ENCODE measurements at regions not wholly inside any gene's neighbourhood (a gene's known extent, or its start where the extent isn't known, plus 50 kb on each side); places are given as distances from the start of the nearest gene placed in this dataset.

DNA sequence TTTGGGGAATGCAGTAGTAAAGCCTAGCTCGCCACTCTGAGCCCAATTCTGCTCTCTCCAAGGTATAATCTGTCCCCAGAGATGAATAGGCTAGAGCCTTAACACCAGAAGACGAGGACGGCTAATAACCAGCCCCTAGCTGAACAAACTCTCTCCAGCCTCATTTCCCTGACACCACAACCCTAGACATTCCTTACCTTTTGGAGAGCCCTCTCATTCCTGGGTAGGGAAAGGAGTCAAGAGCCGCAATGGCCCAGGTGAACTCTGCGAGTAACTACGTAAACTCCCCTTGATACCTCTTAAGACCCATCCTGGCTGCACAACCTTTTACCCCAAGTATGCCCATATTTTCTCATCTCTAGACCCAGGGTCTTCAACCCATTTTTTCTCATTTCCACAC, 722.9 kb downstream of the BCL11A start:
- intact Hi-C loops (cut with DNase I; ENCODE audit: low total_unique reads) (no loop called here), in situ Hi-C loops (cut with MboI; ENCODE audit: low pct_ligation_motif_present in 1 of 4, low pct_unique_long_range_greater_than_20kb in 1 of 4, low sequenced_read_pairs in 3 of 4) (no loop called here)
- DNase-seq: no peak
- Histone ChIP-seq H3K36me3 (no peaks in the 10 kb centered on the region), H3K4me1 (peaks cover 0 to 7% (median 0%) of the 10 kb centered on the region in 4 donors), H3K27ac (no peak overlapping the region), H3K27me3 (no peaks in the 10 kb centered on the region), H3K4me3 (no peak overlapping the region), H3K9me3 (no peaks in the 10 kb centered on the region)
- TF ChIP-seq EP300 (IDR thresholded peaks at IDR 0.05; ENCODE audit: low read depth) (no peak), POLR2AphosphoS5 (IDR thresholded peaks at IDR 0.05) (no peak)
- TF ChIP-seq, protein P1, sequence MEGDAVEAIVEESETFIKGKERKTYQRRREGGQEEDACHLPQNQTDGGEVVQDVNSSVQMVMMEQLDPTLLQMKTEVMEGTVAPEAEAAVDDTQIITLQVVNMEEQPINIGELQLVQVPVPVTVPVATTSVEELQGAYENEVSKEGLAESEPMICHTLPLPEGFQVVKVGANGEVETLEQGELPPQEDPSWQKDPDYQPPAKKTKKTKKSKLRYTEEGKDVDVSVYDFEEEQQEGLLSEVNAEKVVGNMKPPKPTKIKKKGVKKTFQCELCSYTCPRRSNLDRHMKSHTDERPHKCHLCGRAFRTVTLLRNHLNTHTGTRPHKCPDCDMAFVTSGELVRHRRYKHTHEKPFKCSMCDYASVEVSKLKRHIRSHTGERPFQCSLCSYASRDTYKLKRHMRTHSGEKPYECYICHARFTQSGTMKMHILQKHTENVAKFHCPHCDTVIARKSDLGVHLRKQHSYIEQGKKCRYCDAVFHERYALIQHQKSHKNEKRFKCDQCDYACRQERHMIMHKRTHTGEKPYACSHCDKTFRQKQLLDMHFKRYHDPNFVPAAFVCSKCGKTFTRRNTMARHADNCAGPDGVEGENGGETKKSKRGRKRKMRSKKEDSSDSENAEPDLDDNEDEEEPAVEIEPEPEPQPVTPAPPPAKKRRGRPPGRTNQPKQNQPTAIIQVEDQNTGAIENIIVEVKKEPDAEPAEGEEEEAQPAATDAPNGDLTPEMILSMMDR (IDR thresholded peaks at IDR 0.05): no peak
- WGBS, 2 donors (ENCODE audit: low coverage in 1 of 2): 85 to 90% methylated on average over 2 to 6 of the region's 6 CpGs

DNA sequence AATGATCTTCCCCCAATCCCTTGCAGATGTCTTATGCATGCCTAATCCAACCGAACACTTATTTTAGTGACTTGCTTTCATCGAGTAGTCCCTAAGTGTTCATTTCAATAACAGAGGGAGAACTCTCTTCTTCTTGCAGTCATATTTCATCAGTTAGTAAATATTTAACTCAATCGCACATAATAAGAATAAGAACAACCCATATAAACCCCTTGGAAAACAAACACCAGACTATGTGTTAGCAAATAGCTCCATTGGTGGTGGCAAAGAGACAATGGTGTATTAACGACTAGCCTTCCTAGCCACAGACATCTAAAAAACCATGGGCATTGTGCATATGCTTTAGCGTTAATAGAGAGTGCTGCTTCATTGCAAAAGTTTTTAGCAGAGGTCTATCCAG, 725.8 kb downstream of the BCL11A start:
- WGBS, 2 donors (ENCODE audit: low coverage in 1 of 2): 57 to 61% methylated on average over 5 of the region's 5 CpGs
- no peak for TF ChIP-seq POLR2A (IDR thresholded peaks at IDR 0.05)
- TF ChIP-seq, protein P1 (IDR thresholded peaks at IDR 0.05): no peak
- TF ChIP-seq POLR2AphosphoS5 (IDR thresholded peaks at IDR 0.05): no peak
- TF ChIP-seq EP300 (IDR thresholded peaks at IDR 0.05; ENCODE audit: low read depth): no peak
- Histone ChIP-seq H3K4me1 (peaks cover 0 to 7% (median 0%) of the 10 kb centered on the region in 4 donors), H3K9me3 (no peaks in the 10 kb centered on the region), H3K4me3 (no peak overlapping the region), H3K36me3 (no peaks in the 10 kb centered on the region), H3K27ac (no peak overlapping the region), H3K27me3 (no peaks in the 10 kb centered on the region)
- intact Hi-C loops (cut with DNase I; ENCODE audit: low total_unique reads) (no loop called here), in situ Hi-C loops (cut with MboI; ENCODE audit: low pct_ligation_motif_present in 1 of 4, low pct_unique_long_range_greater_than_20kb in 1 of 4, low sequenced_read_pairs in 3 of 4) (no loop called here)
- DNase-seq: no peak

DNA sequence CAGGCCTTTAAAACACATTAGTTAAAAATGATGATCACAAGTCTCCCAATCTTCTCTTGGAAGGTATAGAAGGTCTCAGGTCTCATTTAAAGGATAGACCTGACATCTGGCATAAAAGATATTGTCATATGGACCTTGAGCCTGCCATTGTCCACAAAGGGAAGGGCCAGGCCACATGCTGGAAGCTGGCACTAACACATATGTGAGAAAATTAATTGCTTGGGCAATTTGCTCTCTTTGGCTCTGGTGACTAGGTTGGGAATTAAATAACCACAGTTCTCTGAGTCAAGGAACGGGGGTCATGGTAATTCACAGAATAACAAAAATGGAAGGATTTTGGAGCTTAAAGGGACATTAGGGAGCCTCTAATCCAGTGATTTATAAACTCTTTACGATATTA, 727.3 kb downstream of the BCL11A start:
- intact Hi-C loops (cut with DNase I; ENCODE audit: low total_unique reads): no loop called here
- no peak overlapping the region for H3K27ac ChIP-seq
- TF ChIP-seq EP300 (IDR thresholded peaks at IDR 0.05; ENCODE audit: low read depth) (no peak), POLR2A (IDR thresholded peaks at IDR 0.05) (no peak), POLR2AphosphoS5 (IDR thresholded peaks at IDR 0.05) (no peak)
- TF ChIP-seq, protein P1 (IDR thresholded peaks at IDR 0.05): no peak
- DNase-seq: no peak
- no peaks in the 10 kb centered on the region for H3K27me3 ChIP-seq
- no peaks in the 10 kb centered on the region for H3K36me3 ChIP-seq
- WGBS, 2 donors (ENCODE audit: low coverage in 1 of 2): 80 to 82% methylated on average over 2 of the region's 2 CpGs
- H3K4me3 ChIP-seq: no peak overlapping the region
- in situ Hi-C loops (cut with MboI; ENCODE audit: low pct_ligation_motif_present in 1 of 4, low pct_unique_long_range_greater_than_20kb in 1 of 4, low sequenced_read_pairs in 3 of 4): no loop called here
- peaks cover 0 to 7% (median 0%) of the 10 kb centered on the region in 4 donors for H3K4me1 ChIP-seq
- H3K9me3 ChIP-seq: no peaks in the 10 kb centered on the region

DNA sequence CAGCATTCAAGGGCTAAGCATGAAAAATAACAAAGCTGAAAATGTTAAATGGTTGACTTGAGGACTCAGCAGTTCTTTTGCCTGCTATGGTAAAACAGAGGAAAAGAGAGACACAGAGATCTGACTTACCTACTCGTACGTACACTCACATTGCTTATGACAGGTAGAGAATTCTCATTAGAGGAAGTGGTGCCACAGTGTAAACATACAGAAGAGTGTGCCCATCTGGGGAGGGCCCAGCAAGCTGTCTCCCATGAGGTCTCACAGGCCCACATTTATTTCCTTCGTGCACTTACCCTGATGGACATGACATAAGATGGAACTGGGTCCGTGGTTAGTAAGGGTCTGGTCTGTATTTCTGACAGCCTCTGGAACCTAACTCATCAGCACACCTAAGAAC, 729.1 kb downstream of the BCL11A start:
- WGBS, 2 donors (ENCODE audit: low coverage in 1 of 2): 61 to 90% methylated on average over 3 to 4 of the region's 4 CpGs
- peaks cover 0 to 7% (median 0%) of the 10 kb centered on the region in 4 donors for H3K4me1 ChIP-seq
- no peak for TF ChIP-seq EP300 (IDR thresholded peaks at IDR 0.05; ENCODE audit: low read depth)
- TF ChIP-seq, protein P1 (IDR thresholded peaks at IDR 0.05): no peak
- no peak for TF ChIP-seq POLR2AphosphoS5 (IDR thresholded peaks at IDR 0.05)
- TF ChIP-seq POLR2A (IDR thresholded peaks at IDR 0.05): no peak
- intact Hi-C loops (cut with DNase I; ENCODE audit: low total_unique reads) (no loop called here), in situ Hi-C loops (cut with MboI; ENCODE audit: low pct_ligation_motif_present in 1 of 4, low pct_unique_long_range_greater_than_20kb in 1 of 4, low sequenced_read_pairs in 3 of 4) (no loop called here)
- no peaks in the 10 kb centered on the region for H3K27me3 ChIP-seq
- no peak overlapping the region for H3K27ac ChIP-seq
- H3K36me3 ChIP-seq: no peaks in the 10 kb centered on the region
- DNase-seq: no peak
- H3K9me3 ChIP-seq: no peaks in the 10 kb centered on the region
- H3K4me3 ChIP-seq: no peak overlapping the region

Data from transverse colon (tissue), 4 donors.